ENCODE measurements at regions not wholly inside any gene's neighbourhood (a gene's known extent, or its start where the extent isn't known, plus 50 kb on each side); places are given as distances from the start of the nearest gene placed in this dataset.
"Not testable (repeated sequence)": the region's sequence is repeated elsewhere in the genome, so short reads cannot be mapped to it uniquely, and the experiment has no call there.

- WGBS, 2 donors: 76 to 84% methylated on average over 3 of the region's 3 CpGs
- intact Hi-C loops (cut with DNase I): no loop called here
Observed at GRCh38 chr14:65174783-65175182, 72.5 kb upstream of the MAX start.

GRCh38 chr14:65177551-65177950 is 75.2 kb upstream of the MAX start:
- Histone ChIP-seq H3K27ac (no peak overlapping the region), H3K27me3 (no peaks in the 10 kb centered on the region), H3K36me3 (no peaks in the 10 kb centered on the region), H3K4me1 (peaks cover 8 to 9% (median 8%) of the 10 kb centered on the region in 3 donors), H3K4me3 (no peak overlapping the region), H3K9me3 (no peaks in the 10 kb centered on the region)
- no peak for FAIRE-seq
- no peak for DNase-seq
- no peak for TF ChIP-seq CTCF (IDR thresholded peaks at IDR 0.05)
- no peak for ATAC-seq
- WGBS, 2 donors: 76 to 82% methylated on average over 4 of the region's 4 CpGs
- intact Hi-C loops (cut with DNase I): no loop called here

More at GRCh38 chr14:65174783-65175182, 72.5 kb upstream of the MAX start:
- ATAC-seq (no peak), DNase-seq (no peak), FAIRE-seq (no peak)
- Histone ChIP-seq H3K9me3 (no peaks in the 10 kb centered on the region), H3K36me3 (no peaks in the 10 kb centered on the region), H3K27ac (no peak overlapping the region), H3K27me3 (peaks cover 0 to 3% (median 0%) of the 10 kb centered on the region in 4 donors), H3K4me1 (peaks cover 0 to 2% (median 2%) of the 10 kb centered on the region in 3 donors), H3K4me3 (no peak overlapping the region)
- no peak for TF ChIP-seq CTCF (IDR thresholded peaks at IDR 0.05)

- H3K4me1 ChIP-seq; ATAC-seq; H3K9me3 ChIP-seq; intact Hi-C loops (cut with DNase I); H3K36me3 ChIP-seq; H3K27me3 ChIP-seq; FAIRE-seq; DNase-seq; H3K4me3 ChIP-seq: not testable (repeated sequence)
- 90 to 94% methylated on average over 4 of the region's 4 CpGs for WGBS, 2 donors
- H3K27ac ChIP-seq: peak overlapping the region in 2 of 4 donors; percentile 71 to 80
Observed at GRCh38 chr14:65179231-65179630, 76.9 kb upstream of the MAX start.

GRCh38 chr14:65179918-65180724 is 77.8 kb upstream of the MAX start:
- H3K27me3 ChIP-seq: no peaks in the 10 kb centered on the region
- H3K36me3 ChIP-seq: no peaks in the 10 kb centered on the region
- FAIRE-seq: no peak
- WGBS, 2 donors: 10 to 13% methylated on average over 8 of the region's 8 CpGs
- no peak overlapping the region for H3K4me3 ChIP-seq
- no peak for TF ChIP-seq CTCF (IDR thresholded peaks at IDR 0.05)
- H3K9me3 ChIP-seq: no peaks in the 10 kb centered on the region
- ATAC-seq: peak; percentile 94 to 99 (median 98)
- peaks cover 8 to 9% (median 8%) of the 10 kb centered on the region in 3 donors for H3K4me1 ChIP-seq
- intact Hi-C loops (cut with DNase I): no loop called here
- H3K27ac ChIP-seq: peak overlapping the region in 3 of 4 donors; percentile 35 to 80 (median 71)
- DNase-seq: peak; percentile 67 to 88 (median 81)

GRCh38 chr14:65180725-65181025 is 78.4 kb upstream of the MAX start:
- H3K9me3 ChIP-seq: no peaks in the 10 kb centered on the region
- H3K27ac ChIP-seq: peak overlapping the region in 3 of 4 donors; percentile 35 to 80 (median 71)
- no peaks in the 10 kb centered on the region for H3K36me3 ChIP-seq
- DNase-seq (no peak), FAIRE-seq (no peak), ATAC-seq (no peak)
- H3K4me3 ChIP-seq: no peak overlapping the region
- 30 to 56% methylated on average over 1 of the region's 1 CpG for WGBS, 2 donors
- H3K27me3 ChIP-seq: no peaks in the 10 kb centered on the region
- intact Hi-C loops (cut with DNase I): no loop called here
- no peak for TF ChIP-seq CTCF (IDR thresholded peaks at IDR 0.05)
- H3K4me1 ChIP-seq: peaks cover 8 to 9% (median 8%) of the 10 kb centered on the region in 3 donors

Data from pancreas (tissue), 10 donors.